Fibroblast of villous mesenchyme (primary cell): ENCODE measurements at regions not wholly inside any gene's neighbourhood (a gene's known extent, or its start where the extent isn't known, plus 50 kb on each side); places are given as distances from the start of the nearest gene placed in this dataset.

ENCODE experiments used
- DNase-seq: peaks from one replicate; pipeline ENCODE4 v3.0.0-alpha.2; 2010; ENCODE audit warnings: low read depth
- H3K4me3 ChIP-seq: 2 replicates; pipeline ENCODE4 v1.5.1; 2011; ENCODE audit warnings: low read depth, mild to moderate bottlenecking, low read length
- TF ChIP-seq, protein P1 (sequence below): IDR thresholded peaks from 2 replicates; pipeline ENCODE4 v1.5.1; 2012; ENCODE audit warnings: low read depth, mild to moderate bottlenecking, low read length; ENCODE audit not compliant: insufficient read depth

DNA sequence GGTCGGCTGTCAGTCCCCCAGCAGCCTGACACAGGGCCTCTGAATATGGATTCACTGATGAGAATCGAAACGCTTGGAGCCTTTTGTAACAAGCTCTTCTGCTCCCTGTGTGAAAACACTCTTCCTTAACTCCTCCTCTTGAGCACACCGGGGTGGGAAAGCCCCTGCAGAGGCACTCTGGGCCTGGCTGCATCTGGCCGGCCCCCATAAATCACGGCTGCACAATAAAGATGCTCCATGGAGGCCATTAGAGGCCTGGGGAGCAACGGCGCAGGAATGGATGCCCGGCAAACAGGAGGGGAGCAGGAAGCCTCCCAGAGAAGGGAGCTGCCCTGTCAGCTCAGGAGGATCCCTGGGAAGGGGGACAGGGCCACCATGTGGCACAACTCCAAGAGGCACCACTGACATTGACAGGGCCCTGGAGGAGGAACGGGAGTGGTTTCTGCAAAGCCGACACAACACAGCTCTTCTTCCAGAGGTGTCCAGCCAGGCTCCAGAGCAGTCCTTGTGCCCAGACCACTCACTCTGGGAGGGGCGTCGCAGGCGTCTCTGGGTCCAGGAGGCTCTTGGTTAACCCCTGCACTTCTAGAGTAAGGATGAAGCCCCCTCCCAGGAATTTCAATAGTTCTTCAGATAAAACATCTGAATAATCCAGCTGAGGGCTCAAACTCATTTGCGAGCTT, 509.3 kb upstream of the PPP2R3A start:
- DNase-seq, result no peak
- no peak overlapping the region for H3K4me3 ChIP-seq
- TF ChIP-seq, protein P1, sequence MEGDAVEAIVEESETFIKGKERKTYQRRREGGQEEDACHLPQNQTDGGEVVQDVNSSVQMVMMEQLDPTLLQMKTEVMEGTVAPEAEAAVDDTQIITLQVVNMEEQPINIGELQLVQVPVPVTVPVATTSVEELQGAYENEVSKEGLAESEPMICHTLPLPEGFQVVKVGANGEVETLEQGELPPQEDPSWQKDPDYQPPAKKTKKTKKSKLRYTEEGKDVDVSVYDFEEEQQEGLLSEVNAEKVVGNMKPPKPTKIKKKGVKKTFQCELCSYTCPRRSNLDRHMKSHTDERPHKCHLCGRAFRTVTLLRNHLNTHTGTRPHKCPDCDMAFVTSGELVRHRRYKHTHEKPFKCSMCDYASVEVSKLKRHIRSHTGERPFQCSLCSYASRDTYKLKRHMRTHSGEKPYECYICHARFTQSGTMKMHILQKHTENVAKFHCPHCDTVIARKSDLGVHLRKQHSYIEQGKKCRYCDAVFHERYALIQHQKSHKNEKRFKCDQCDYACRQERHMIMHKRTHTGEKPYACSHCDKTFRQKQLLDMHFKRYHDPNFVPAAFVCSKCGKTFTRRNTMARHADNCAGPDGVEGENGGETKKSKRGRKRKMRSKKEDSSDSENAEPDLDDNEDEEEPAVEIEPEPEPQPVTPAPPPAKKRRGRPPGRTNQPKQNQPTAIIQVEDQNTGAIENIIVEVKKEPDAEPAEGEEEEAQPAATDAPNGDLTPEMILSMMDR, result no peak

DNA sequence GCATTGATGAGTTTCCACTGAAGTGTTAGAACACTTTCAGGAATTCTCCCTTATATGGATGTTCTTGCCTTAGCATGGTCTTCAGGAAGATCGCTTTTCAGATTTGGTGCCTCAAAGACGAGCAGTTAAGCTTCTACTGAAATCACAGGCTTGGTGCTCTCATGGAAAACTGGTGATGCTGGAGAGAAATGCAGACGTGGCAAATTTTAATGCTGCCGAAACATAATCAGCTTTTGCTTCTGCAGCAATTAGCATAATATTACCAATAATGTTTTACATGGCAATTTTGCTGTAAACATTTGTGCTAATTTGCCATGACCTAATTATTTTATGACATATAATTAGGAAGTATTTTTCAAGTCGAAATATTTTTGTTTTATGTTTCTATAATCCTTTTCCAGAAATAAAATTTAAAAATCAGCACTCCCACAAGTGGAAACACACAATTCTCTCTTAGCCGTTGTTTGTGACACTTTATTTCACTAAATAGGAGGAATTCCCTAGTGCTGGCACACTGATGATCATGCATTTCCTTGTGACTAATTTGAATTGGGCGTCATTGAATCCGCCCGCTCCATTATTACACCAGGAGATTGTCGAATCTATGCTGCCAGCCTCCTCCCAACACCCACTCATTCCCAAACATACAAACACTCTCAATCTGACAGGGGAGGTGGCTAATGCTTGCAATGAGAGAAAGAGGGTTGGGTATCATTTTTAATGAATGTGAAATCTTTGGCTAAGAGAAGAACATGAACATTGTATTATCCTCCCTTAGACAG, 506.8 kb upstream of the PPP2R3A start:
- H3K4me3 ChIP-seq, result no peak overlapping the region
- no peak for DNase-seq
- TF ChIP-seq, protein P1, result no peak

DNA sequence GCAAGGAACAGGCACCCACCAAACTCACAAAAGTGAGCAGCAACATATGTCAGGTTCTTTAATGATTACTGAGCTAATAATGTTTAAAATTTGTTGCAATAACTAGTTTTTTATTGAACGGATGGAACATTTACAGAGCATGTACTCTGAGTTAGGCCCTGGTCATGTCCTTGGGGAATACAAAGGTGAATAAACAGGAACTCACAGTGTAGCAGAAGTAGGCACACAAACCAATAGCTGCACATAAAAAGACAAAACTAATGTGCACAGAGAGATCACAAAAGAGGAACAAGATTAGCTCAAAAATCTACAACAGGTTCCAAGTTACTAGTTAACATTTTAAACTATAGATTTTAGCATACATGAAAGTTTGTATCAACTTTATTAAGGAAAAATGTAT, 505.3 kb upstream of the PPP2R3A start:
- DNase-seq, result no peak
- no peak overlapping the region for H3K4me3 ChIP-seq
- TF ChIP-seq, protein P1, result no peak

DNA sequence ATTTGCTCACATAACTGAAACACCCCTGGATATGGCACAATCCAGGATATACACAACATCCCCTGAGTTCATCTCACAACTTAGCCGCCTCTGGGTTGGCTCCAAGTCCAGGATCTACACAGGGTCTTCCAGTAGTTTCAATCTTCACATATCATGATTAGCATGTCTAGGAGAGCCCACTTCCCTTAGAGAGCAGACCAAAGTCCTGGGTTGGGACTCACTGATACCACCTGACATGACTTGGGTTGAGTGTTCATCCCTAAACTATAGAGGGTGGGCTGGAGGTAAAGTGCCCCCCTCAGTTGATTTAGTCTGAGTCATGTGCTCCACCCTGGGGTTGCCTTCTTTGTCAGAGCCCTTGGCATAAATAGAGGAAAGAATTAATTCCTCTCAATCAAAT, 493.6 kb upstream of the PPP2R3A start:
- DNase-seq, result no peak
- H3K4me3 ChIP-seq, result no peak overlapping the region
- TF ChIP-seq, protein P1, result no peak

DNA sequence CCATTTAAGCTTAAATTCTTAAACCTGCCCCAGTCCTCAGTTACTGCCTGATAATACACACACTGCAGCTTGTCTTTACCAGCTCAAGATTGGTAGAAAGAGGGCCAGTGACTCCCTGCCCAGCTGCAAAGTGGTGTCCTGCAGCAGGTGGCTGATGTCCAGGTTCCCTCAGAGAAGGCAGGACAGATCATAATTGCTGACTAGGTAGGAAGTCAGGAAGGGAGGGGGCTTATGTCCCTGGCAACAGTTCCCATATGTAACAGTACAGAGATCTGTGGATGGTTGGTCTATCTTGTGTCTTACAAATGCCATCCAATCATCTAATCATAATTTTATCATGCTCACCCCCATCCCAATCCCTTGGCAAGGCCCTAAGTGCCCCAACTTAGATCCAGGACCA, 492.1 kb upstream of the PPP2R3A start:
- no peak overlapping the region for H3K4me3 ChIP-seq
- TF ChIP-seq, protein P1, result no peak
- DNase-seq, result no peak

DNA sequence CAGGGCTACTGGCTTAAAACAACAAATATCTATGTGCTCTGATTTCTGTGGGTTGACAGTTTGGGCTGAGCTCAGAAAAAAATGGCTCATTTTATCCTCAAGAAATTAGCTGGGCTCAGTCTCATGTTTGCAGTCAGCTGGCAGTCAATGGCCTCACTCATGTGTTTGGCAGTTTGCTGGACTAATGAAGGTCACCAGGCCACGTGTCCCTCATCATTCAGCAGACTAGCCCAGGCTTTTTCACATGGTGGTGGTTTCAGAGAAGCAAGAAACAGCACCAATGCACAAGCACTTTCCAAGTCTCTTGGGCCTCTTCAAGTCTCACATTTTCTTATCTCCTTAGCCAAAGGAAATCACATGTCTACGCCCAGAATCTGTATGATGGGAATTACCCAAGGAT, 478.3 kb upstream of the PPP2R3A start:
- DNase-seq, result no peak
- TF ChIP-seq, protein P1, result no peak

More for the DNA sequence above, 478.3 kb upstream of the PPP2R3A start:
- H3K4me3 ChIP-seq, result no peak overlapping the region
